Activated T-cell treated with anti-CD3 and anti-CD28 coated beads, Interleukin-2, amount 50 U/mL, for 24 hours (primary cell): ENCODE measurements at regions not wholly inside any gene's neighbourhood (a gene's known extent, or its start where the extent isn't known, plus 50 kb on each side); places are given as distances from the start of the nearest gene placed in this dataset.
"Not testable (repeated sequence)": the region's sequence is repeated elsewhere in the genome, so short reads cannot be mapped to it uniquely, and the experiment has no call there.

ENCODE experiments used
- DNase-seq: peaks from one replicate; pipeline ENCODE4 v3.0.0-alpha.2; 2020
- H3K27ac Mint-ChIP-seq: 2 replicates; pipeline ENCODE4 v1.8.0; 2020; ENCODE audit warnings: mild to moderate bottlenecking, mixed read lengths
- H3K27me3 Mint-ChIP-seq: 2 replicates; pipeline ENCODE4 v1.8.0; 2020; ENCODE audit warnings: mixed read lengths
- H3K36me3 Mint-ChIP-seq: 2 replicates; pipeline ENCODE4 v1.8.0; 2020; ENCODE audit warnings: low read depth, mixed read lengths
- H3K4me1 Mint-ChIP-seq: 2 replicates; pipeline ENCODE4 v1.8.0; 2020; ENCODE audit warnings: low read depth, mixed read lengths
- H3K4me3 Mint-ChIP-seq: 2 replicates; pipeline ENCODE4 v1.8.0; 2020; ENCODE audit warnings: mild to moderate bottlenecking, moderate library complexity, mixed read lengths
- H3K9me3 Mint-ChIP-seq: 2 replicates; pipeline ENCODE4 v1.8.0; 2020; ENCODE audit warnings: mixed read lengths

- H3K36me3 Mint-ChIP-seq = no peaks in the 10 kb centered on the region
- H3K27me3 Mint-ChIP-seq = no peaks in the 10 kb centered on the region
- DNase-seq = no peak
- H3K4me1 Mint-ChIP-seq = no peaks in the 10 kb centered on the region
- H3K9me3 Mint-ChIP-seq = peaks cover 15% of the 10 kb centered on the region
- no peak overlapping the region for H3K4me3 Mint-ChIP-seq
- H3K27ac Mint-ChIP-seq = no peak overlapping the region
Observed at GRCh38 chr5:2553611-2554010, 197.9 kb downstream of the IRX2 start.

GRCh38 chr5:2550509-2550908, 201.0 kb downstream of the IRX2 start:
- H3K4me1 Mint-ChIP-seq = no peaks in the 10 kb centered on the region
- peaks cover 15% of the 10 kb centered on the region for H3K9me3 Mint-ChIP-seq
- H3K4me3 Mint-ChIP-seq = no peak overlapping the region
- no peaks in the 10 kb centered on the region for H3K36me3 Mint-ChIP-seq
- H3K27ac Mint-ChIP-seq = no peak overlapping the region
- DNase-seq = no peak
- no peaks in the 10 kb centered on the region for H3K27me3 Mint-ChIP-seq

GRCh38 chr5:2549900-2550299, 201.6 kb downstream of the IRX2 start:
- Mint-ChIP-seq H3K4me3 (no peak overlapping the region), H3K27ac (no peak overlapping the region), H3K27me3 (no peaks in the 10 kb centered on the region), H3K36me3 (no peaks in the 10 kb centered on the region), H3K4me1 (no peaks in the 10 kb centered on the region), H3K9me3 (peaks cover 12% of the 10 kb centered on the region)
- DNase-seq = no peak

- Mint-ChIP-seq H3K27me3 (no peaks in the 10 kb centered on the region), H3K4me3 (no peak overlapping the region), H3K9me3 (peaks cover 7% of the 10 kb centered on the region), H3K4me1 (no peaks in the 10 kb centered on the region), H3K27ac (no peak overlapping the region), H3K36me3 (no peaks in the 10 kb centered on the region)
- no peak for DNase-seq
Observed at GRCh38 chr5:2549354-2549753, 202.1 kb downstream of the IRX2 start.

GRCh38 chr5:2546938-2547337, 204.5 kb downstream of the IRX2 start:
- H3K36me3 Mint-ChIP-seq = no peaks in the 10 kb centered on the region
- H3K4me3 Mint-ChIP-seq = no peak overlapping the region
- no peaks in the 10 kb centered on the region for H3K9me3 Mint-ChIP-seq
- H3K27me3 Mint-ChIP-seq = no peaks in the 10 kb centered on the region
- DNase-seq = no peak
- no peaks in the 10 kb centered on the region for H3K4me1 Mint-ChIP-seq
- no peak overlapping the region for H3K27ac Mint-ChIP-seq

- Mint-ChIP-seq H3K36me3 (no peaks in the 10 kb centered on the region), H3K4me1 (no peaks in the 10 kb centered on the region), H3K27me3 (peaks cover 4% of the 10 kb centered on the region), H3K4me3 (no peak overlapping the region), H3K27ac (no peak overlapping the region), H3K9me3 (peaks cover 6% of the 10 kb centered on the region)
- no peak for DNase-seq
Observed at GRCh38 chr5:2544003-2544402, 207.5 kb downstream of the IRX2 start.

- H3K9me3 Mint-ChIP-seq = peaks cover 6% of the 10 kb centered on the region
- no peaks in the 10 kb centered on the region for H3K36me3 Mint-ChIP-seq
- no peaks in the 10 kb centered on the region for H3K4me1 Mint-ChIP-seq
- H3K4me3 Mint-ChIP-seq = no peak overlapping the region
- H3K27me3 Mint-ChIP-seq = peaks cover 4% of the 10 kb centered on the region
- no peak overlapping the region for H3K27ac Mint-ChIP-seq
- no peak for DNase-seq
Observed at GRCh38 chr5:2542821-2543220, 208.7 kb downstream of the IRX2 start.

GRCh38 chr5:2542026-2542425, 209.5 kb downstream of the IRX2 start:
- no peak for DNase-seq
- H3K4me3 Mint-ChIP-seq = no peak overlapping the region
- peaks cover 4% of the 10 kb centered on the region for H3K27me3 Mint-ChIP-seq
- H3K27ac Mint-ChIP-seq = no peak overlapping the region
- peaks cover 6% of the 10 kb centered on the region for H3K9me3 Mint-ChIP-seq
- no peaks in the 10 kb centered on the region for H3K4me1 Mint-ChIP-seq
- no peaks in the 10 kb centered on the region for H3K36me3 Mint-ChIP-seq

GRCh38 chr5:2538169-2538568, 213.3 kb downstream of the IRX2 start:
- no peaks in the 10 kb centered on the region for H3K36me3 Mint-ChIP-seq
- no peaks in the 10 kb centered on the region for H3K4me1 Mint-ChIP-seq
- H3K4me3 Mint-ChIP-seq = no peak overlapping the region
- peaks cover 6% of the 10 kb centered on the region for H3K9me3 Mint-ChIP-seq
- peaks cover 4% of the 10 kb centered on the region for H3K27me3 Mint-ChIP-seq
- no peak for DNase-seq
- no peak overlapping the region for H3K27ac Mint-ChIP-seq

- Mint-ChIP-seq H3K36me3 (no peaks in the 10 kb centered on the region), H3K4me1 (no peaks in the 10 kb centered on the region), H3K4me3 (no peak overlapping the region), H3K9me3 (peaks cover 6% of the 10 kb centered on the region), H3K27me3 (peaks cover 4% of the 10 kb centered on the region), H3K27ac (no peak overlapping the region)
- no peak for DNase-seq
Observed at GRCh38 chr5:2537378-2538145, 213.9 kb downstream of the IRX2 start.

GRCh38 chr5:2536632-2537377, 214.7 kb downstream of the IRX2 start:
- H3K27me3 Mint-ChIP-seq = peaks cover 3% of the 10 kb centered on the region
- DNase-seq = no peak
- no peak overlapping the region for H3K4me3 Mint-ChIP-seq
- H3K27ac Mint-ChIP-seq = no peak overlapping the region
- peaks cover 6% of the 10 kb centered on the region for H3K9me3 Mint-ChIP-seq
- no peaks in the 10 kb centered on the region for H3K4me1 Mint-ChIP-seq
- H3K36me3 Mint-ChIP-seq = no peaks in the 10 kb centered on the region

GRCh38 chr5:2534970-2535369, 216.5 kb downstream of the IRX2 start:
- no peaks in the 10 kb centered on the region for H3K27me3 Mint-ChIP-seq
- DNase-seq = no peak
- H3K4me3 Mint-ChIP-seq = no peak overlapping the region
- H3K27ac Mint-ChIP-seq = no peak overlapping the region
- H3K4me1 Mint-ChIP-seq = no peaks in the 10 kb centered on the region
- no peaks in the 10 kb centered on the region for H3K36me3 Mint-ChIP-seq
- peaks cover 4% of the 10 kb centered on the region for H3K9me3 Mint-ChIP-seq

- no peaks in the 10 kb centered on the region for H3K9me3 Mint-ChIP-seq
- no peaks in the 10 kb centered on the region for H3K4me1 Mint-ChIP-seq
- no peaks in the 10 kb centered on the region for H3K36me3 Mint-ChIP-seq
- no peak overlapping the region for H3K27ac Mint-ChIP-seq
- no peak for DNase-seq
- H3K4me3 Mint-ChIP-seq = no peak overlapping the region
- no peaks in the 10 kb centered on the region for H3K27me3 Mint-ChIP-seq
Observed at GRCh38 chr5:2534251-2534650, 217.2 kb downstream of the IRX2 start.

GRCh38 chr5:2533848-2534247, 217.6 kb downstream of the IRX2 start:
- not testable (repeated sequence) for H3K27ac Mint-ChIP-seq, H3K4me3 Mint-ChIP-seq, H3K27me3 Mint-ChIP-seq, H3K9me3 Mint-ChIP-seq, H3K4me1 Mint-ChIP-seq, H3K36me3 Mint-ChIP-seq, DNase-seq

- no peak for DNase-seq
- Mint-ChIP-seq H3K27me3 (no peaks in the 10 kb centered on the region), H3K9me3 (no peaks in the 10 kb centered on the region), H3K4me3 (no peak overlapping the region), H3K27ac (no peak overlapping the region), H3K36me3 (no peaks in the 10 kb centered on the region), H3K4me1 (no peaks in the 10 kb centered on the region)
Observed at GRCh38 chr5:2532809-2533208, 218.7 kb downstream of the IRX2 start.
